Activated B cell treated with CpG ODN at 0.5 μM for 24 hours (primary cell): ENCODE measurements at regions not wholly inside any gene's neighbourhood (a gene's known extent, or its start where the extent isn't known, plus 50 kb on each side); places are given as distances from the start of the nearest gene placed in this dataset.

ENCODE experiments used
- ATAC-seq: fragments of 200-7000 bp; cut with Tn5 transposase; one replicate; pipeline ENCODE4 v1.10.0; 2021; ENCODE audit warnings: low read depth, mild to moderate bottlenecking, moderate library complexity
- CTCF ChIA-PET: fragments of 350-600 bp; sonication (Branson Sonifier 250); formaldehyde crosslinking; loops from one replicate; lab custom pipeline; 2021; ENCODE audit warnings: antibody characterized with exemption; lab: Charles Lee
- POLR2A ChIA-PET: fragments of 350-600 bp; sonication (Branson Sonifier 250); formaldehyde crosslinking; loops from one replicate; lab custom pipeline; 2021; ENCODE audit warnings: antibody characterized with exemption; lab: Charles Lee
- DNase-seq: peaks from one replicate; pipeline ENCODE4 v3.0.0; 2022
- H3K27ac Mint-ChIP-seq: one replicate; pipeline ENCODE4 v1.8.0; 2020; ENCODE audit warnings: mixed read lengths
- H3K27me3 Mint-ChIP-seq: one replicate; pipeline ENCODE4 v1.8.0; 2021; ENCODE audit warnings: mixed read lengths
- H3K36me3 Mint-ChIP-seq: one replicate; pipeline ENCODE4 v1.8.0; 2021; ENCODE audit warnings: low read depth, mixed read lengths
- H3K4me1 Mint-ChIP-seq: one replicate; pipeline ENCODE4 v1.8.0; 2021; ENCODE audit warnings: mixed read lengths
- H3K4me3 Mint-ChIP-seq: one replicate; pipeline ENCODE4 v1.8.0; 2020; ENCODE audit warnings: mild to moderate bottlenecking, mixed read lengths
- H3K9me3 Mint-ChIP-seq: one replicate; pipeline ENCODE4 v1.8.0; 2020; ENCODE audit warnings: mixed read lengths
- intact Hi-C: fragments of 100-400 bp; cut with micrococcal nuclease; formaldehyde crosslinking; loops from one replicate; pipeline ENCODE4 v1.15.1; 2024
- TF ChIP-seq, protein P1 (sequence below): fragments of 200-600 bp; IDR thresholded peaks from one replicate; pipeline ENCODE4 v1.8.0; 2022; ENCODE audit warnings: antibody characterized with exemption, mild to moderate bottlenecking

DNA sequence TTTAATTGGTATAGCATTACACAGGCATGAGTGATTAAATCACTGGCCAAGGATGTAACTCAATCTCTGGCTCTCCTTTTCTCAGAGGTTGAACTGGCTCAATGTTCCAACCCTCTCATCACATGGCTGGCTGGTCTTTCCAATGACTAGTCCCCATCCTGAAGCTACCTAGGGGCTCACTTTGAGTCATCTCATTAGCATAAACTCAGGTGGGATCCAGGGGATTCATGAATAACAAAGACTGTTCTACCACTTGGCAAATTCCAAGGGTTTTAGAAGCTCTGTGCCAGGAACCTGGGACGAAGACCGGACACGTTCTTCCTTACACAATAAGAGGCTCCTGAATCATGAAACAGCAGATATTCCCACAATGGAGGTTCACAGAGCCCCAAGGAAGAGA lies 145.0 kb upstream of the SPATS2L start:
- TF ChIP-seq, protein P1, sequence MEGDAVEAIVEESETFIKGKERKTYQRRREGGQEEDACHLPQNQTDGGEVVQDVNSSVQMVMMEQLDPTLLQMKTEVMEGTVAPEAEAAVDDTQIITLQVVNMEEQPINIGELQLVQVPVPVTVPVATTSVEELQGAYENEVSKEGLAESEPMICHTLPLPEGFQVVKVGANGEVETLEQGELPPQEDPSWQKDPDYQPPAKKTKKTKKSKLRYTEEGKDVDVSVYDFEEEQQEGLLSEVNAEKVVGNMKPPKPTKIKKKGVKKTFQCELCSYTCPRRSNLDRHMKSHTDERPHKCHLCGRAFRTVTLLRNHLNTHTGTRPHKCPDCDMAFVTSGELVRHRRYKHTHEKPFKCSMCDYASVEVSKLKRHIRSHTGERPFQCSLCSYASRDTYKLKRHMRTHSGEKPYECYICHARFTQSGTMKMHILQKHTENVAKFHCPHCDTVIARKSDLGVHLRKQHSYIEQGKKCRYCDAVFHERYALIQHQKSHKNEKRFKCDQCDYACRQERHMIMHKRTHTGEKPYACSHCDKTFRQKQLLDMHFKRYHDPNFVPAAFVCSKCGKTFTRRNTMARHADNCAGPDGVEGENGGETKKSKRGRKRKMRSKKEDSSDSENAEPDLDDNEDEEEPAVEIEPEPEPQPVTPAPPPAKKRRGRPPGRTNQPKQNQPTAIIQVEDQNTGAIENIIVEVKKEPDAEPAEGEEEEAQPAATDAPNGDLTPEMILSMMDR = no peak
- no peaks in the 10 kb centered on the region for H3K27me3 Mint-ChIP-seq
- intact Hi-C loops = no loop called here
- CTCF ChIA-PET = no interaction called here
- DNase-seq = no peak
- POLR2A ChIA-PET = no interaction called here
- peaks cover 7% of the 10 kb centered on the region for H3K9me3 Mint-ChIP-seq
- no peak for ATAC-seq
- H3K36me3 Mint-ChIP-seq = no peaks in the 10 kb centered on the region
- H3K4me3 Mint-ChIP-seq = no peak overlapping the region
- H3K27ac Mint-ChIP-seq = no peak overlapping the region
- H3K4me1 Mint-ChIP-seq = no peaks in the 10 kb centered on the region

DNA sequence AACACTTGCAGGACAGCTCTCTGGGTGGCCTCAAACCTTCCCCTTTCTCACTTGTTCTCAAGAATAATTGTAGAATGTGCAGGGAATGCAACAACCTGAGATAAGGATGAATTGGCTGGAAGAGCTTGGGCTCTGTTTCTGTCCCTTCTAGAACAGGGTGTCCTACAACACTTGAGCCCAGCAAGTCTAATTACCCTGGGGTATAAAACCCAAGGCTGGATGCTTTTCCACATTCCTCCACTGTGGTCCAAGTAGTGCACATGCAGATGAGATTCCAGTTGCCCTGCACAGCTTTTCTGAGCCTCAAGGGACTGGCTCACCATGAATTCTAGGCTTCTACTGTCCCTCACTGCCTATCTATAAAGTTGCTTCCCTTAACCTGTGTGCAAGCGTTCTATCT lies 140.8 kb upstream of the SPATS2L start:
- ChIA-PET CTCF (no interaction called here), POLR2A (no interaction called here)
- peaks cover 7% of the 10 kb centered on the region for H3K9me3 Mint-ChIP-seq
- H3K27me3 Mint-ChIP-seq = no peaks in the 10 kb centered on the region
- H3K36me3 Mint-ChIP-seq = no peaks in the 10 kb centered on the region
- H3K4me1 Mint-ChIP-seq = no peaks in the 10 kb centered on the region
- no peak overlapping the region for H3K4me3 Mint-ChIP-seq
- intact Hi-C loops = no loop called here
- no peak for ATAC-seq
- TF ChIP-seq, protein P1 = no peak
- no peak overlapping the region for H3K27ac Mint-ChIP-seq
- no peak for DNase-seq

DNA sequence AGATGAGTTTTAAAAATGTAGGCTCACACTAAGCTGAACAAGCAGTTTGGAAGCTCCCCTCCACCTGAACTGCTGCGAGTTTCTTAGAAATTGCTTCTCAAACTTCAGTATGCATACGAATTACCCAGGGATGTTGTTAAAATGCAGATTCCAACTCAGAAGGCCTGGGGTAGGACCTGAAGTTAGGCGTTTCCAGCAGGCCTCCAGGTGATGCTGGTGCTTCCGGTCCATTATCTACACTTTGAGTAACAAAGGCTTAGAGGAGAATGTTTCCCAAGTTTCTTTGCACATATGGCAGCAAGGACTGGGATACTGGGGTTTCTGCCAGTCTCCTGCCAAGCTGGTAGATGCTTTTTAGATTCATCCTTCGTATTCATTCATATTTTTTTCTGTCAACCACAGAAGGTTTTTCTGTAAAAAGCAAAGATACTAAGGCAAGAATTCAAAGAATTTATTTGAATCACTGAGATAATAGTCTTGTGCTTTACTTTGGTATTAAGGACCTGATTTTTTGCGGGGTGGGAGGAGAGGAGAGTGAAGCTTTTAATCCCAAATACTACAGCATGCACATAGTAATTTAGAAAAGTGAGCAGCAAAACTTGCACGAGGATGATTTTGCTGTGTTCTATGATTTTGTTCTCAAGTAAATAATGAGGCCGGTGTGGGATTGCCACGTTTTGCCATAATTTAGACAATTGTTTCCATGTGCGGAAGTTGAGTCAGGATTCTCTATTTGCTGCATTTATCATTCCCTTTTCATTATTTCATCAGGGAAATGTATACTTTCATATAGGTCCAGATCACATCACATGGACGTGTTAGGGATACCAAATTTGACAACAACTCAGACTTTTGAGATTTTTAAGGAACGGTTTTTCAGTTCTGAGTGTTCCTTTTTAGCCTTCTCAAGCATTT lies 137.6 kb upstream of the SPATS2L start:
- Mint-ChIP-seq H3K27me3 (peaks cover 3% of the 10 kb centered on the region), H3K27ac (no peak overlapping the region), H3K36me3 (no peaks in the 10 kb centered on the region), H3K4me1 (no peaks in the 10 kb centered on the region), H3K4me3 (no peak overlapping the region), H3K9me3 (peaks cover 7% of the 10 kb centered on the region)
- ChIA-PET CTCF (no interaction called here), POLR2A (no interaction called here)
- ATAC-seq (no peak), DNase-seq (no peak)
- intact Hi-C loops = no loop called here
- TF ChIP-seq, protein P1 = no peak

DNA sequence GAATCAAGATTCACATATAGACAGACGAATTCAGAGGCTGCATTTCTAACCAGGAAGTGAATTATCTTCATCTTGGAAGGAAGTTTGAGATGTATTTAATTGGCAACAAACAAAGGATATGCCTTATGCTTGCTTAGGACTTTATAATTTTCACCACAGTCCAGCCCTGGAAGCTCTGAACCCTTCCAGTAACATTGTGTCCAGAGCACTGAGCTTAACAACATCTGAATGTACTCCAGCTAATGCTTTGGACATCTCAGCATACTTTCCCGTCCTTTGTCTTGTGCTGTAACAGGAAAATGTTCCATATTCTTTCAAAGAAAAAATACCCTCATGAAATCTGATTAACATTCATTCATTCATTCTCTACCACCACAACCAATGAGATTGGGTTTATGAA lies 136.3 kb upstream of the SPATS2L start:
- ChIA-PET POLR2A (no interaction called here), CTCF (no interaction called here)
- Mint-ChIP-seq H3K4me1 (no peaks in the 10 kb centered on the region), H3K4me3 (no peak overlapping the region), H3K9me3 (peaks cover 6% of the 10 kb centered on the region), H3K27ac (no peak overlapping the region), H3K27me3 (peaks cover 3% of the 10 kb centered on the region), H3K36me3 (no peaks in the 10 kb centered on the region)
- TF ChIP-seq, protein P1 = no peak
- DNase-seq (no peak), ATAC-seq (no peak)
- intact Hi-C loops = no loop called here

DNA sequence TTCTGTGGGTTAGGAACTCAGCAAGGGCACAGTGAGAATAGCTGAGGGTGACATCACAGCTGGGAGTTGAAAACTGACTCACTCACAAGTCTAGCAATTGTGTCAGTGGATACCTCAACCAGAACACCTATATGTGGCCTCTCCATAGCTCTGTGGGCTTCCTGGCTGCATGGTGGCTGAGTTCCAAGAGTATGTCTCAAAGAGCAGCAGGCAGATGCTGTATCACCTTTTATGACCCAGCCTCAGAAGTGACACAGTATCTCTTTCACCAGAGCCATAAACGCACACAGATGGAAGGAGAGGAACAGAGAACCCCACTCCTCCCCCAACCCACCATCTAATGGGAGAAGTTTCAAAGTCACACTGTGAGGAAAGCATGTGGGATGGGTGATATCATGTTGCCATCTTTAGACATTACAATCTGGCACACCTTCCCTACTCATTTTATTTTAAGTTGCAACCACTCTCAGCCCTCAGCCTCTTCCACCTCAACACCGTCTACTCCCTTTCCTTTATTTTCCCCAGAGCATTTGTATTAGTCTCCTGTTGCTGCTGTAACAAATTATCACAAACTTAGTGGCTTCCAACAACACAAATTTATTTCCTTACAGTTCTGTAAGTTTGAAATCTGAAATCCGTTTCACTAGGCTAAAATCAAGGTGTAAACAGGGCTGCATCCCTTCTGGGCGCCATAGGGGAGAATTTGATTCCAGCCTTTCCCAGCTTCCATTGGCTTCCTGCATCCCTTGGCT lies 134.6 kb upstream of the SPATS2L start:
- H3K4me1 Mint-ChIP-seq = no peaks in the 10 kb centered on the region
- no peak overlapping the region for H3K4me3 Mint-ChIP-seq
- H3K27ac Mint-ChIP-seq = no peak overlapping the region
- ChIA-PET POLR2A (no interaction called here), CTCF (no interaction called here)
- intact Hi-C loops = no loop called here
- no peak for ATAC-seq
- no peaks in the 10 kb centered on the region for H3K36me3 Mint-ChIP-seq
- H3K9me3 Mint-ChIP-seq = no peaks in the 10 kb centered on the region
- H3K27me3 Mint-ChIP-seq = peaks cover 3% of the 10 kb centered on the region
- no peak for DNase-seq
- TF ChIP-seq, protein P1 = no peak
